ENCODE measurements at regions not wholly inside any gene's neighbourhood (a gene's known extent, or its start where the extent isn't known, plus 50 kb on each side); places are given as distances from the start of the nearest gene placed in this dataset.

- no peak for TF ChIP-seq CTCF (IDR thresholded peaks at IDR 0.05 in 4 of 5, conservative IDR thresholded peaks at IDR 0.05 in 1 of 5)
- no peak for TF ChIP-seq POLR2A (IDR thresholded peaks at IDR 0.05)
These were observed 116.2 kb upstream of the MKLN1 start for GRCh38 chr7:131211500-131211899.

All from gastrocnemius medialis (tissue), 4 donors.